ENCODE measurements at regions not wholly inside any gene's neighbourhood (a gene's known extent, or its start where the extent isn't known, plus 50 kb on each side); places are given as distances from the start of the nearest gene placed in this dataset.
"Not testable (repeated sequence)": the region's sequence is repeated elsewhere in the genome, so short reads cannot be mapped to it uniquely, and the experiment has no call there.

DNA sequence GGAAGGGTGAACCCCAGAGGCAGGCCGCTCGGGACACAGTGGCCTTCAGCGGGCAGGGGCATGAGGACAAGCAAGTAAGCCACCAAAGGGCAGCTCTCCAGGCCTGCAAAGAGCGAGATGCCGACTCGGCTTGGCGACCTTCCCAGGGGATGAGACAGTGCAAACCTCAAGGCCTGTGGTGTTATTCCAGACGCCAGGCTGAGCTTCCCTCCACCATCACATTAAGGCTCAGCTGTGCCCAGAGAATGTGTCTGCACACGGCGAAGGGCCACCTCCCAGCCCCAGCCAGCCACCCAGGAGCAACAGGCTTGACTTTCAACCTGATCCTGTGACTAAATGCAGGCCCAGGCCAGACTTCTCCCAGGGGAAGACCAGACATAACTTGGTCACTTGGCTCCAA is 251.4 kb downstream of the SOX9 start:
- DNase-seq = no peak

DNA sequence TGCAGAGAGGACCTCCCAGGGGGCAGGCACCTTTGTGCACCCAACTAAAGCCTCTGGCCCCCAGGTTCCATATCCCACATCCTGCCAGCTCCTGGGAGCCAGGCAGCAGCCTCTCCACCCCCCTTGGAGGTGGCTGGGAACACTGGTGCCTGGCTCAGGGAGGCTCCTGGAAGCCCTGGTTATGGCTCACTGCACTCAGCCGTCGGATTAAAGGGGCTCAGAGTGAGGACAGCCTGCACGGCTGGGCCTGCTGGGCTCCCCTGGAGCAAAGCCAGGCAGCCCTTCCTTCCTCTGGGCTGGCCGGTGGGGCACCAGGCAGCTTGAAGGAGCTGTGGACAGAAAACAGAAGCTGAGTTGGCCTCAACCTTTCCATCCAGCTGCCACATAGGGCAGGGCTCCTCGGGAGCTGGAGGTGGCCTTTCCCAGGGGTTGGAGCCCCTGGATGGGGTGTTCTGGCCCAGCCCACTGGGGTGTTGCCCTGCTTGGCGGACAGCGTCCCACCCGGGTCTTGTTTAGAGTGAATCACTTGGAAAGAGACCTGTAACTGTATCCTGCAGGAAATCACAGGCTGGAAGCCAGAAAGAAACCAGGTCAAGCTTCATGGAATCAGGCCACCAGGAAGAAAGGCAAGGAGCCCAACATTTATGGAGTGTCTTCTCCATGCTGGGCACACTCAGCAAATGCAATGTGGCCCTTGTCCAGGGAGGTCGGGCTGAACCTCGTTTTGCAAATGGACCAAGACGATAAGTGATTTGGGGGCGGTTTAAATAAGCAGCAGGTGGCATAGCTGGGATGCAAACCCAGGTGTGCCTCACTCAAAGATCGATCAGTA is 253.3 kb downstream of the SOX9 start:
- no peak for DNase-seq

DNA sequence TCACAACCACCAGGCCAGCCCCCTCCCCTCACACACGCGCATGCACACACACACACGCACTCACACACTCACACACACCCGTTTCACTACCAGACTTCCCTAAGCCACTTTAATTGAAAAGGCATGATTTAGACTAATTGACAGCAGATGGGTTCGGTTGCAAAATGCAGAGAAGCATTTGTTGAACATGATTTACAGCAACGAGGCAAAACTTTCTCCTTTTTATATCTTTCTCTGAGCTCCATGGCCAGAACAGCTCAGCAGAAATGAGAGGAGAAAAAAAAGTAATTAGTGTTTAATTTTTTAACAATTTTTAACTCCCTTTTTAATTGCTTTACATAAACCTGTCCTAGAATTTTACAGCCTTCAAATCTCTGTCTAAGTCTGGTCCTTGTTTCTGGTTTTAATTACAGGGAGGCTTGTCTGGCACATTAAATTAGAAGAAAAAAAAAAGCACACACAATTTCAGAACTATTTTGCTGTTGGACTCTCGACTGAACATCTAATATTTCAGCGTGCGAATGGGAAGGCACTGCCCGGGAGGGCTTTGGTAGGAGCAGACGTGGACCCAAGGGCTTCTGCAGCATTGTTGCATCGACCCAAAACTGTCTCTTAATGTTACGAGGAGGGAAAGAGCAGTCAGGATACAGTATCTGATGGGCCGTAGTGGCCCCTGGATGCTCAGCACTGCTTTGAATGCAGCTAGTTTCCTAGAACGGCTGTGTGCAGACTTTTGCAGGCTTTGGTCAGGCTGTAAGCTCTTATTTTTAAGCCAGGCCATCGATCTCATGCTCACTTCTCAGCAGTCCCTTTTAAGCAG is 255.9 kb downstream of the SOX9 start:
- DNase-seq = peak; percentile 65

DNA sequence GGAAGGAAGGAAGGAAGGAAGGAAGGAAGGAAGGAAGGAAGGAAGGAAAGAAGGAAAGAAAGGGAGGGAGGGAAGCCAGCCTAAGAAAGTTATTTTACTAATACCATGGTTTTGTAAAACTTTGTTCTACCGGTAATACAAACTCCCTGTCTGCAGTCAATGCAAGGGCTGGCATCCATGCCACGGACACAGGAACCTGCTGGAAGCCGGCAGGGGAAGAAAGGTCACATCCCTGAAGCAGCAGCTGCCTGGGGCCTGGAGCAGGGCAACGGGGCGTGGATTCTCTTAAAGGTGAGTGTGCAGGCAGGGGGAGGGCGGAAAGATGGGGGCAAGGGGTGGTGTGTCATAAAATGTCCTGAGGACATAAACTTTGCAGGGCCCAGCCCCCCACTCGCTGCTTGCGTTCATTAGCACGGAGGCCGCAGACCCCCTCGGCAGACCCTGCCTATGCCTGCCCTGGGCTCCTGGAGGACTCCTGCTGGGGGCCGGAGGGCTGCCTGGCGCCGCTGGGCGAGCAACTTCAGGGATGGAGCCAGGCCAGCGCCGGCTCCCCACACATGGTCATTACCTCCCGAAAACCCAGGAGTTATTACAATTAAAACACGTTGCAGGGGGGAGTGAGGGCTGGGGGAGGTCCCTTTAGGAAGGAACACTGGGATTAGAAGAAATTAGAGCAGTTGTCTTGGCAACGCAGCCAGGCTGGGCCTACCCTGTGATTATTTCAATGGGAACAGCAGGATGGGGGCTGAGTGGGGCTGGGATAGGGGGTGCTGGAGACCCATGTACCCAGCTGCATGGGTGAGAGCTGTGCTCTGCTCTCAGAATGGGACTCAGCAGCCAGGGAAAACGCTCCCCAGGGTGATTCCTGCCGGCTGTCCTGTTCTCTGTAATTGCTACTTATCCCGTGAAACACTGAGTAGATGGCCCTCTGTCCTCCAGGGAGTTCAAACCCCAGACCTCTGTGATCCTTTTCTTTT is 257.9 kb downstream of the SOX9 start:
- no peak for DNase-seq

DNA sequence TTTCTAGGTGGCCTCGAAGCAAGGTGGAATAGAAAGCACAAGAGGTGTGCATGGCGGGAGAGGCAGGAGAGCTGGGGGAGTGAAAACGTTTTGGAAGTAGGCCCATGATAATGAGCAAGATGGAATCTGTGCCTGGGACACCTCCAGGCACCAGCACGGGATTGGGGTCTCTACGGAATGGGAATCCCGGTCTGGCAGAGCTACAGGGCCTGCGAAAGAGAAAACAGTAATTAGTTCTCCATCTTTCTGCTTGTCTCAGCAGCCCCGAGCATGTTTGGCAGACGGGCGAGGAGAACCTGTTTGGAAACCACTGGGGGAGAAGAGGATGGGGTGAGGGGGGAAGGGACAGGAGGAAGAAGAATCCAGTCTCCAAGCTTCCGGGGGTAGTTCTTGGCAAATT is 258.7 kb downstream of the SOX9 start:
- DNase-seq = no peak

DNA sequence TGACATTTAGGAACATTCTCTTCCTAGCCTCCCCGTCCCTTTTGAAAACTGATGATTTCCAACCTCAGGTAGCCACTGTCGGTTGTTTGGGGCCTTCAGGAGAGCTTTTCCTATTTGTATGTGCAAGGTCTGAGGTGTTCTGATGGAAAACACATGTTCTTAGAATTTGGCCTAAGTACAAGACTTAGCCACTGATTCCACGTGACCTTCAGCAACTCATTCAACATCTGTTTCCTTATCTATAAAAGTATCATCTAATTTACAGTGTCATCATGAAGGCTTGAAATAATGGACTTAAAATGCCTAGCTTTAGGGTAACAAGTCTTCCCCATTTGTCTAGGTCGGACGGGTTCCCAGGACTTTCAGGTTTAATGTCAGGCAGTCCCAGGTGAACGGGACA is 259.3 kb downstream of the SOX9 start:
- no peak for DNase-seq

DNA sequence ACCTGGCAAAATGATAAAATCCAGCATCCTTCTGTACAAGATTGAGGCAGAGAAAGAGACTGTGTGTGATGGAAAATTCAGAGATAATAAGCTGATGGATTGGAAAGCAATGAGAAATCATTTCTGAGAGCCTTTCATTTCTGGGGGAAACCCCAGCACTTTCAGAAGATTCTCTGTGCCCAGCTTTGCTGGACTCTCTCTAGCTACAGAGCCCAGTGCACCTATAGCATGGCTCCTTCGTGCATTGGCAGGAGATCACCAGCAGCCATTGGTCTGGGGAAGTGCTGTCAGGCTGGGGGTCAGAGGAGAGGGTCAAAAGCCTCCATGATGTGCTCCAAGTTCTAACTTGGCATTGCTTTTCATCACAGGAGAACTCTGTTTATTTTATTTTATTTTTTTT is 259.9 kb downstream of the SOX9 start:
- no peak for DNase-seq

DNA sequence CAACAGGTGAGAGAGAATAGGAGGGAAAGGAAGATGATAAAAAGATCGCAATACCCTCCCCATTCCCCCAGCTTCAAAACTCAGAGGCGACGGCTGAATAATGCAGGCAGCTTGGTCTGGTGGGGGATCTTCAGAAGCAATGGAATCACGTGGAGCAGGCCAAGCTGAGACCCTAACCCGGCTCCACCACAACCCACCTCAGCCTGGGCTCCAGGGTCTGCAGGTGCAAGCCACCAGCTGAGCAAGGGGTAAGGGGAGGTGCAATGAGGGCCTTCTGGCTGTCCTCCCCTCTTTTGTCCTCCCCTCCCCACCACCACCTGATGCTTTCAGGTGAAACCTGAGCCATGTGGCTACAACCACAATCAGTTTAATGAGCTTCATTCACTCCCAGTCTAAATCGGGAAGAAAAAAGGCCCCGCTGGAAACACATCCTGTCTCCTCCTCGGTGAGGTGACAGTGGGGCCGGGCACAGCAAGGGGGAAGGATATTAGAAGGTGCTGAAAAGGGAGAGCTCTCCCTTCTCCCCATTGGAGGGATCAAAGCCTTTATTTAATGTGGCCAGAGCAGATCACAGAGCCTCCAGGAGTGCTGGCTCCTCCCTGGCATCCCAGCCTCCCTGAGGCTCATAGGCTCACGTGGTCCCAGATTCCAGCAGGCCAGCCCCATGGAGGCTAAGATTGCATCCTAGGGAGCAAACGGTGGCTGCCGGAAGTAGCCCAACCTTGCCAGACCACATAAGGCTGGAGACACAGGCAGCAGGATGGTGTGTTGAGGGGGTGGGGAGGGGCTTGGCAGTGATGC is 261.0 kb downstream of the SOX9 start:
- no peak for DNase-seq

DNA sequence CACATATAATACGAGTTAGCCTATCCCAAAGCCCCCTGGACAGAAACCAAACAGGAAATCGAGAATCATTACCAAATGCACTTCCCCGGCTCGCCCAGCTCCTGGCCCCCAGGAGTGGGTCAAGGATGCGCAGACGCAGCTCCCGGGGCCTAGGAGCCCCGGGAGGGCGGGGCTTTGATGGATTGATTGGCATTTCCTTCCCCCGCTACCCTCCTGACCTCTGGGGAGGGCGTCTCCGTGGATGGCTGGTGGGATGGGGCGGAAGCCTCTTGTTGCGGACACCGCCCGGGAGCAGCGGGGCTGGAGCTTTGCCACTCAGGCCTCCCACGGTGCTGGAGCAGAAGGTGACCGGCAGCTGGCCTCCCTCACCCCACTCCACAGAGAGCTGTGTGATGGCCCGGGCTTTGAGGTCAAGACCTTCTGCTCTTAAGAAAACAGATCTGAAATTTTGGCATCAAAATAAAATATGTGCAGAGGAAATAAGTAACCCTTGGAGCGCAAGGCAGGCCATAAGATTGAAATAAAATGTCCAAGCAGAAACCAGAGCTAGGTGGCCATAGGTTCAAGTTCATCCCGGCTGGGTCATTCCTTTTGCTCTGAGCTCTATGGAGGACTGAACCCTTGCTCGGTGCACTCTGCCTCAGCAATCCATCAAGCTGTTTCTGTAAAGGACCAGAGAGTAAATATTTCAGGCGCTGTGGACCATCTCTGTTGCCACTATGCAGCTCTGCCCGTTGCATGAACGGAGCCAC is 262.3 kb downstream of the SOX9 start:
- no peak for DNase-seq

DNA sequence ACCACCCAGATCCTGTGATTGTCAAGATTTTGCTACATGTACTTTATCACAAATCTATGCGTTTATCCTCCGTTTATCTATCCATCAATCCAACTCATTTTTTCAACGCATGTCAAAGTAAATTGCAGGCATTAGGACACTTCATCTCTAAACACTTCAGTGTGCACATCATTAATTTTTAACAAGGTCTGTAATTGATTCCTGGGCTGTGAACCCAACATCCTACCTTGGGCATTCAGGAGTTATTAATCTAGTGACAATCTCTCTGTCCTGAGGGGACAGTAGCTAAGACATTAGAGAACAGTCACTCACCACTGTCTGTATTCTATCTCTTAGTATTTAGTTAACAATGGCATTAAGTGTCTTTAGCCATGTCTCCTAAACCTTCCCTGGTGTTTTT is 264.7 kb downstream of the SOX9 start:
- no peak for DNase-seq

DNA sequence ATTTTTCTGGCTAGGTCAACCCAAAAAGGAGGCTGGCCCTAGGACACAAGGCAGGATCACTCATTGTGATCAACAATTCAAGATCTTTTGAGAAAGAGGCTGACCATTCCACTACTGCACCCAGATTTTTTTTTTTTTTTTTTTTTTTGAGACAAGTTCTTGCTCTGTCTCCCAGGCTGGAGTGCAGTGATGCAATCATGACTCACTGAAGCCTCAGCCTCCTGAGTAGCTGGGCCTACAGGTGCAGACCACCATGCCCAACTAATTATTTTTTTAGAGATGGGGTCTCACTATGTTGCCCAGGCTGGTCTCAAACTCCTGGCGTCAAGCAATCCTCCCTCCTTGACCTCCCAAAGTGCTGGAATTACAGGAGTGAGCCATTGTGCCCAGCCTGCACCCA is 265.4 kb downstream of the SOX9 start:
- DNase-seq = not testable (repeated sequence)

DNA sequence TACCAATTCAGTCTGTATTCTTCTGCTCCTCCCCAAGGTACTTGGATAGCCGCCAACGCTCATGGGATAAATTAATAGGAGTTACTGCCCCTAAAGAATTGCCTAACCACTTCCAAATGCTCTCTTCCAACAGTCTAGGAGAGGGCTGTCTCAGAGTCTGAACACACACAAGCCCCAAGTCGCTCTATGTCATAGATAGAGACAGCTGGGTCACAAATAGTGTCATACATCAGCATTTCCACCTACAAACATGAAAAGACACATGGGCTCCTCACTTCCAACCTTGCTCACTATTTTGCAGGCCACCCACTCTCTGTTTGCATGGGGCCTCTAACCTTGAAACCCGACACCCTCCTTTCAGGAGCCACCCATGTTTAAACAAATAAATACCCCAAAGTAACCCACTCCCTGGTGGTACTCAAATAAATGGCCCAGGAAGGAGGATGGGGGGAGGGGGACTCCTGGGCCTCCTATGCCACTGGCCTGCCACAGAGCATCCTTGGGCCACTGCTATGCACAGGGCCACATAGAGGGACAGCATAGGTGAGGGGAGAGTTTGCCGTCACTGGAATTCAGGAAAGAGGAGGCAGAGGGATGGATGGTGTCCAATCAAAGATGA is 265.9 kb downstream of the SOX9 start:
- no peak for DNase-seq

DNA sequence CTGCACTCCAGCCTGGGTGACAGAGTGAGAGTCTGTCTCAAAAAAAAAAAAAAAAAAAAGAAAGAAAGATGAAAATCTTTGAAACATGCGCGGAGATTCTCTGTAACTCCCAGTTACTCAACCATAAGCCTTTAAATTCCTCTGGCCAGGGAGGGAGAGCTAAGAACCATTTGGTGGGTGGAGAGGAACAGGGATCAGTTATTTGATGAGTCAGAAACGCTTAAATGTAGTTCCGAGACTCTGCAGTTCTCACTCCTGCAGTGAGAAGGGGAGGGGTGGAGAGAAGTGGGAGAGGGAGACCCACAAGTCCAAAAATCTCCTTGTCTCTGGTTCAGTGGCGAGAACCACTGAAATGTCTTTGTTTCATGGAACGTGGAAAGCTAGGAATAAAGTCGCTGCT is 266.7 kb downstream of the SOX9 start:
- DNase-seq = no peak

DNA sequence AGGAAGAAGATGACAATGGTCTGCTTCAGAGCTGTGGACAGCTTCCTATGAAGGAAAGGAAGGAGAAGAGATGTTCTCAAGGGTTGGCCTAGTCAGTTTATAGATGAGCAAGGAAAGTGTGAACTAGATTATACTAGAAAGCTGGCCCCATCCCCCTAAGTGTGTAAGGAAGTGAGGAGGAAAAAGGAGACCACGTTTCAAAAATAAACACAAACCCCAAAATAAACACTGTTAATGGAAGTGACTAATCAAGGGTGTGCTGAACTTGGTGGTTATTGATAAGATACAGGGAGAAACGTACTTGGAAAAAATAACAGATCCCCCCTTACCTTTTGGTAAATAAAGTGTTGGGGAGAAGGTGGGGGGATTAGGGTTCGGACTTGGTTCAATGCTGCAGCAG is 267.1 kb downstream of the SOX9 start:
- DNase-seq = no peak

DNA sequence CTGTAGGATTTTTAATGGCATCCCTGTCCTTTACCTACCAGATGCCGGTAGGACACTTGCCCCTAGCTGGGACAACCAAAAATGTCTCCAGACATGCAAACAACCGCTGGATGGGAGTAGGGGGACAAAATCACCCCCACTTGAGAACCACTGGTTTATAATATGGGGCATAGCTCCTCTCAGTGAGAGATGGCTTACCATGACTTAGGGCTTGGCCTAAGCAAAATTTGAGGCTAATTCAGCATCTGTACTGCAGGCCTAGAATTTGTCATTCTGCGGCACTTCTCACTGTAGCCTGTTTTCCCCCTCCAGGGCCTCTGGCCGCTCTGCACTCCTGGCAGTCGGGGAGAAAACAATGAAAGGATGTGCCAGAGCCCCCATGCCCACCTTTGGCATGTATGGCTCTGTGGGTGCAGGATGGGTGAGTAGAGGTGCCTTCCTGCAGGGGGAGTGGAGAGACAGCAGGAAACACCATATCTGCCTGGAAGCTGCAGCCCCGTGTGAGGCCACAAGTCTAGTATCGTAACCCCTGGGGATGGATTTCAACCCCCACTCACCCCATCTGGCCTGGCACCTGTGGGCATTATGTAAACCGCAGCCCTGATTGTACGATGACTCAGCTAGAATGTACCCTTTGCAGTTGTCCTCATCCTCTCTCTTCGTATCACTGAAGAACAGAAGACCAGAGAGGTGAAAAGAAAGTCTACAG is 268.1 kb downstream of the SOX9 start:
- no peak for DNase-seq

DNA sequence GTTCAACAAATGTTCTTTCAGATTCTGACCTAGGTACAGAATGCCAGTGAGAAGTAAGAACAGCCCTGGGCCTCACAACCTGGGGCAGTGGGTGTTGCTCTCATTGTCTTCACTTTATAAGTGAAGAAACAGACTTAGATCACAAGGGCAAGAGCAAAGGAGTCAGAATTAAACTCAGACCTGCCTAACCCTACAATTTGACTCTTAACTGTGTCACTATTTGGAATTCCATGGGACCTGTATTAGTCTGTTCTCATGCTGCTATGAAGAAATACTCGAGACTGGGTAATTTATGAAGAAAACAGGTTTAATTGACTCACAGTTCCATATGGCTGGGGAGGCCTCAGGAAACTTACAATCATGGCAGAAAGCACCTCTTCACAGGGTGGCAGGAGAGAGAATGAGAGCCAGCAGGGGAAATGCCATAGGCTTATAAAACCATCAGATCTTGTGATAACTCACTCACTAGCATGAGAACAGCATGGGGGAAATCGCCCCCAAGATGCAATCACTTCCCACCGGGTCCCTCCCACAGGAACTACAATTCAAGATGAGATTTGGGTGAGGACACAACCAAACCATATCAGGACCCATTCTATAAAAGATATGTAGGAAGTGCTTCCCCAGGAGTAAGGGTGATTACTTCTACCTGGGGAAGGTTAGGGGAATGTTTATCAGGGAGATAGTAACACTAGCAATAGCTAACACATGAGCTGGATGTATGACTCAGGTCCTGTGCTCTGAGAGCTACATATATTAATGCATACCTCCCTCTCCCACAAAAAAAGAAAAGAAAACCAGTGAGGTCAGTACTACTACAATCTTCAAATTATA is 270.1 kb downstream of the SOX9 start:
- DNase-seq = no peak

DNA sequence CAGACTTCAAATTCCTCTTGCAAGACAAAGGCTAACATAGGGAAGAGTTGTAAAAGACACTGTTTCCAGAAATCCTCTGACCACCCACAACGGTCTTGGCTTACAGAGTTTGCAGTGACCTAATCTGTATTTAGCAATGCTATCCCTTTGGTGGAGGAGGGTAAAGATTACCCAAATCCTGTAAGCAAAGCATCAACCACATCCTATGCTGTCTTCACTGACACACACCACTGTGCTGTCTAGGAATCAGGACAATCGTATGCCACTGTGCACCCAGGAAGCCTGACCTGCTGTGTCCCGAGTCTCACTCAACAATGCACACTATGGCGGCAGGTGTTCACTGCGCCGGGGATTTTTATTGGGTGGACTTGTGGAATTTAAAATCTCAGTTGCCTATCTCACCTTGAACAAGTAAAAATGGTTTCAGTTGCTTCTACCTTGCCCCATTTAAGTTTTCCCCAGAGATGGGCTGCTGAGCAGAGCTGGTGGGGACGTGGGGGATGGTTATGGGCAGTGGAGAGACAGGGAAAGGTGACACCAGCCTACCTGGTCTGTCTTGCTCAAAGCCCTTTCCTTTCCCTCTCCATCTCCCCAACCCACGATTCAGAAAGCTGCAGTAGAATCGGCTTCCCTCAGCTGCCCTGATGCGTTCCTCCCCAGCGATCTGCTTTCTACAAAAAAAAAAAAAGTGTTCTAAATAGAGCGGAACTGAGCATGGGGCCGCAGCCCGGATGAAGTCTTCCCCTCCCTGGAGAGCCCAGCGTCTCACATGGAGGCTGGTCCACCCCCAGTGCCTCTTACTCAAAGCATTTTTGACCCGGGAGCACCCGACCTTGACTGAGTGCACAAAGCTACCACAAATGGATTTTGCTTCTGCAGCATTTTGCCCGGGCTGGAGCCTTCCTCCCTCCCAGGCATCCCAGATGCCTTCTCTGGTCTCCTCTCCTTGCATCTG is 271.5 kb downstream of the SOX9 start:
- no peak for DNase-seq

DNA sequence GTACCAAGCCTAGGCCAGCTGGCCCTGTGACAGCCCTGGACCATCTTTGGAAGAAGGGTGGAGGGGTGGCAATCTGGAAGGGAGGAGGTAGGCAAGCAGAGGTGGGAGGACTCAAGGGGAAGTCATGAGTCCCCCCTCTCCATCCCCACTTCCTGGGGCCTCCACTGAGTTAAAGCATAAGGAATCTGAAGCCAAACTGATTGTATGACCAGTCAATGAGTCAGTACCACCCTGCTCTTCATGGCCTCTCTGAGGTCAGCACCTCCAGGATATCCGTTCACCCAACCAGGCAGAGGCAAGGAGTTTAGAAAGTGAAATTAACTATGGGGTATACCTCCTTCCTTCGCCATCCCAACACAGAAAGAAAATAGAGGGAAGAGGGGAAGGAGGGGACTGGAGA is 272.7 kb downstream of the SOX9 start:
- DNase-seq = no peak
